A673 (cell line): ENCODE measurements at regions not wholly inside any gene's neighbourhood (a gene's known extent, or its start where the extent isn't known, plus 50 kb on each side); places are given as distances from the start of the nearest gene placed in this dataset.

Experiments used
- EZH2 ChIP-seq: fragments of 200-600 bp; sonication (generic); IDR thresholded peaks from 2 replicates; pipeline ENCODE4 v1.6.1; 2017; ENCODE audit warnings: borderline replicate concordance, low read depth, mild to moderate bottlenecking, mixed read lengths, antibody characterized with exemption, low read length; ENCODE audit not compliant: poor library complexity, severe bottlenecking
- TF ChIP-seq, protein P1 (sequence below): fragments of 300-800, 200-600 bp; sonication (generic); conservative IDR thresholded peaks from 2 replicates; pipeline ENCODE4 v1.5.1; 2017; ENCODE audit warnings: low read depth, mild to moderate bottlenecking, antibody characterized with exemption, low read length, moderate library complexity, mixed read lengths

DNA sequence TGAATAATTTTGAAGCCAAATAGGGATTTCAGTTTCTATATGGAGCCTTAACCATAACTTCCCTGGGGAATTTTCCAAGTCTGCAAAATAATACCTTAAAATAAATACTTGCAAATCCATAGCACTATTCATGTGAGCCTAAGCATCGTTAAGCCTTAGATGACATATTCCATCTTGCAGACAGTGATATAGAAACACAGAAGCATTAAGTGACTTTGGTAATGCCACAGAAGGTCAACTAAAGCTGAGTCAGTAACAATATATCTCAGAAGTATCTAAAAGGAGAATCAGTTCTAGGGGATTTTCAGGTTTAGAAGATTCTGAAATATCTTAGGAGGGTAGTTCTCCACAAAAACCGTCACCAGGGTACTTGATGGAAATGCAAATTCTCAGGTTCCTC lies 163.4 kb upstream of the COL1A2 start:
- TF ChIP-seq, protein P1, sequence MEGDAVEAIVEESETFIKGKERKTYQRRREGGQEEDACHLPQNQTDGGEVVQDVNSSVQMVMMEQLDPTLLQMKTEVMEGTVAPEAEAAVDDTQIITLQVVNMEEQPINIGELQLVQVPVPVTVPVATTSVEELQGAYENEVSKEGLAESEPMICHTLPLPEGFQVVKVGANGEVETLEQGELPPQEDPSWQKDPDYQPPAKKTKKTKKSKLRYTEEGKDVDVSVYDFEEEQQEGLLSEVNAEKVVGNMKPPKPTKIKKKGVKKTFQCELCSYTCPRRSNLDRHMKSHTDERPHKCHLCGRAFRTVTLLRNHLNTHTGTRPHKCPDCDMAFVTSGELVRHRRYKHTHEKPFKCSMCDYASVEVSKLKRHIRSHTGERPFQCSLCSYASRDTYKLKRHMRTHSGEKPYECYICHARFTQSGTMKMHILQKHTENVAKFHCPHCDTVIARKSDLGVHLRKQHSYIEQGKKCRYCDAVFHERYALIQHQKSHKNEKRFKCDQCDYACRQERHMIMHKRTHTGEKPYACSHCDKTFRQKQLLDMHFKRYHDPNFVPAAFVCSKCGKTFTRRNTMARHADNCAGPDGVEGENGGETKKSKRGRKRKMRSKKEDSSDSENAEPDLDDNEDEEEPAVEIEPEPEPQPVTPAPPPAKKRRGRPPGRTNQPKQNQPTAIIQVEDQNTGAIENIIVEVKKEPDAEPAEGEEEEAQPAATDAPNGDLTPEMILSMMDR = no peak
- no peak for TF ChIP-seq EZH2
